ENCODE measurements at regions not wholly inside any gene's neighbourhood (a gene's known extent, or its start where the extent isn't known, plus 50 kb on each side); places are given as distances from the start of the nearest gene placed in this dataset.
"Not testable (repeated sequence)": the region's sequence is repeated elsewhere in the genome, so short reads cannot be mapped to it uniquely, and the experiment has no call there.

DNA sequence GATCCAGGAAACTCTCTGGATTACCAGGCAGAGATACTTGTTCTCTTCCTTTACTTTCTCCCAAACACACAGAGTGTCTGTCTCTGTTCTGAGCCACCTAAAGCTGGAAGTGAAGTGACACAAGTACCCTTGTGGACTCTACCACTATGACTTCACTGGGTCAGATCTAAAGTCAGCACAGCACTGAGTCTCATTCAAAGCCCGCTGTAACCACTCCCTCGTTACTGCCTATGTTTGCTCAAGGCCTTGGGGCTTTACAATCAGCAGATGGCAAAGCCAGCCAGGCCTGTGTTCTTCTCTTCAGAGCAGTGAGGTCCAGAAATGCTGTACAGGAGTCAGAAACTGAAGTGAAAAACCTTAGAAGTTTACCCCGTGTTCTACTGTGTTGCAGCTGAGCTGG is 588.3 kb upstream of the SEMA6D start:
- Histone ChIP-seq H3K27me3 (ENCODE audit: low read depth) (no peaks in the 10 kb centered on the region), H3K36me3 (no peaks in the 10 kb centered on the region), H3K27ac (replicated peaks) (no peak overlapping the region), H3K4me3 (no peak overlapping the region), H3K4me1 (no peaks in the 10 kb centered on the region), H3K9me3 (replicated peaks) (peaks cover 26% of the 10 kb centered on the region)
- intact Hi-C loops (cut with micrococcal nuclease) = no loop called here
- TF ChIP-seq, protein P1, sequence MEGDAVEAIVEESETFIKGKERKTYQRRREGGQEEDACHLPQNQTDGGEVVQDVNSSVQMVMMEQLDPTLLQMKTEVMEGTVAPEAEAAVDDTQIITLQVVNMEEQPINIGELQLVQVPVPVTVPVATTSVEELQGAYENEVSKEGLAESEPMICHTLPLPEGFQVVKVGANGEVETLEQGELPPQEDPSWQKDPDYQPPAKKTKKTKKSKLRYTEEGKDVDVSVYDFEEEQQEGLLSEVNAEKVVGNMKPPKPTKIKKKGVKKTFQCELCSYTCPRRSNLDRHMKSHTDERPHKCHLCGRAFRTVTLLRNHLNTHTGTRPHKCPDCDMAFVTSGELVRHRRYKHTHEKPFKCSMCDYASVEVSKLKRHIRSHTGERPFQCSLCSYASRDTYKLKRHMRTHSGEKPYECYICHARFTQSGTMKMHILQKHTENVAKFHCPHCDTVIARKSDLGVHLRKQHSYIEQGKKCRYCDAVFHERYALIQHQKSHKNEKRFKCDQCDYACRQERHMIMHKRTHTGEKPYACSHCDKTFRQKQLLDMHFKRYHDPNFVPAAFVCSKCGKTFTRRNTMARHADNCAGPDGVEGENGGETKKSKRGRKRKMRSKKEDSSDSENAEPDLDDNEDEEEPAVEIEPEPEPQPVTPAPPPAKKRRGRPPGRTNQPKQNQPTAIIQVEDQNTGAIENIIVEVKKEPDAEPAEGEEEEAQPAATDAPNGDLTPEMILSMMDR (IDR thresholded peaks at IDR 0.05; ENCODE audit: borderline replicate concordance) = no peak
- no peak for DNase-seq

GRCh38 chr15:47131450-47131849 is 585.9 kb upstream of the SEMA6D start:
- intact Hi-C loops (cut with micrococcal nuclease); H3K4me3 ChIP-seq; H3K4me1 ChIP-seq; H3K27me3 ChIP-seq (ENCODE audit: low read depth); H3K36me3 ChIP-seq; H3K27ac ChIP-seq (replicated peaks); DNase-seq: not testable (repeated sequence)
- H3K9me3 ChIP-seq (replicated peaks) = peaks cover 26% of the 10 kb centered on the region

DNA sequence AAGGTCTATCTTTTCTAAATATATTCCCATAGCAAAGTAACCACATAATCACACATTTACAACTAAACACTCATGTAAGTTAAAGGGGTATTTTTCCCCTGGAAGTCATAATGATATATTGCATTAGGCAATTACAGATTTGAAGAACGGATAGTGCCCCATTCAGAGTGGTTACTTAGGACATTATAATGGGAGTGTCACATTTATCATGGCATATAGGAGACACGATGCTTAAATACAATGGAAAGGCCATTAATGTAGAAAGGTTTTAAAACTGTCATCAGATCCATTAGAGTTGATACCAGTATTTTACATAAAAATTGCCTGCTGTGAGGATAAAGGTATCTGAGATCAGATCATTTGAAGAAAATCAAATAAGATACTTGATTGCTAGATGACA is 582.0 kb upstream of the SEMA6D start:
- TF ChIP-seq, protein P1 (IDR thresholded peaks at IDR 0.05; ENCODE audit: borderline replicate concordance) = no peak
- DNase-seq = no peak
- no peaks in the 10 kb centered on the region for H3K27me3 ChIP-seq (ENCODE audit: low read depth)
- H3K4me1 ChIP-seq = no peaks in the 10 kb centered on the region
- no peaks in the 10 kb centered on the region for H3K36me3 ChIP-seq
- H3K9me3 ChIP-seq (replicated peaks) = no peaks in the 10 kb centered on the region
- H3K27ac ChIP-seq (replicated peaks) = no peak overlapping the region
- no peak overlapping the region for H3K4me3 ChIP-seq
- intact Hi-C loops (cut with micrococcal nuclease) = no loop called here

- Histone ChIP-seq H3K27me3 (ENCODE audit: low read depth) (no peaks in the 10 kb centered on the region), H3K27ac (replicated peaks) (no peak overlapping the region), H3K4me1 (no peaks in the 10 kb centered on the region), H3K36me3 (no peaks in the 10 kb centered on the region), H3K9me3 (replicated peaks) (no peaks in the 10 kb centered on the region), H3K4me3 (no peak overlapping the region)
- no peak for DNase-seq
- intact Hi-C loops (cut with micrococcal nuclease) = no loop called here
- TF ChIP-seq, protein P1 (IDR thresholded peaks at IDR 0.05; ENCODE audit: borderline replicate concordance) = no peak
These were observed 581.1 kb upstream of the SEMA6D start for GRCh38 chr15:47136236-47136635.

DNA sequence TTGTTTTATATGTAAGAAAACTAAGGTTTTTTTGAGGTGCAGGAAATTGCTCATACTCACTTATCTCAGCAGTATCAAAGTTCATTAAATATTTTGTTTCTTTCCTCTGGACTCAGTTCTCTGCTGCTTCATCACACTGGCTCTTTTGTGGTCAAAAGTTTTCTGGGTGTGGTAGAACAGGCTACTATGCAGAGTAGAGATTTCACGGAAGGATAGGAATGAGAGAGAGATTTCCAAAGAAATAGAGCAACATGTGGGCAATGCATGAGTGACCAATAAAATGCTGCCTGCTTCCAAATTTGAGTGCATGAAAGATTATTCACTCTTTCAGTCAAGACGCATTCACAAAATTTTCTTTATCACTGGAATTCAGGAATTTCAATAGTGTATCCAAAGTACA is 577.3 kb upstream of the SEMA6D start:
- Histone ChIP-seq H3K4me3 (no peak overlapping the region), H3K36me3 (no peaks in the 10 kb centered on the region), H3K4me1 (no peaks in the 10 kb centered on the region), H3K27me3 (ENCODE audit: low read depth) (no peaks in the 10 kb centered on the region), H3K9me3 (replicated peaks) (peaks cover 19% of the 10 kb centered on the region), H3K27ac (replicated peaks) (no peak overlapping the region)
- TF ChIP-seq, protein P1 (IDR thresholded peaks at IDR 0.05; ENCODE audit: borderline replicate concordance) = no peak
- no peak for DNase-seq
- intact Hi-C loops (cut with micrococcal nuclease) = no loop called here

GRCh38 chr15:47157827-47158226 is 559.5 kb upstream of the SEMA6D start:
- H3K4me1 ChIP-seq = no peaks in the 10 kb centered on the region
- TF ChIP-seq, protein P1 (IDR thresholded peaks at IDR 0.05; ENCODE audit: borderline replicate concordance) = no peak
- no peaks in the 10 kb centered on the region for H3K27me3 ChIP-seq (ENCODE audit: low read depth)
- H3K4me3 ChIP-seq = no peak overlapping the region
- no peak overlapping the region for H3K27ac ChIP-seq (replicated peaks)
- DNase-seq = no peak
- H3K36me3 ChIP-seq = no peaks in the 10 kb centered on the region
- intact Hi-C loops (cut with micrococcal nuclease) = no loop called here
- H3K9me3 ChIP-seq (replicated peaks) = no peaks in the 10 kb centered on the region
